ENCODE measurements at regions not wholly inside any gene's neighbourhood (a gene's known extent, or its start where the extent isn't known, plus 50 kb on each side); places are given as distances from the start of the nearest gene placed in this dataset.

- DNase-seq (ENCODE audit: low spot score in 2 of 2): no peak
- intact Hi-C loops (cut with DNase I; ENCODE audit: low total_unique reads): no loop called here
Observed at GRCh38 chr20:58005581-58006345, 222.7 kb downstream of the ANKRD60 start.

GRCh38 chr20:58004900-58005299 lies 223.6 kb downstream of the ANKRD60 start:
- no peak overlapping the region for H3K27ac ChIP-seq
- H3K4me1 ChIP-seq: peaks cover 0 to 5% of the 10 kb centered on the region in 2 donors
- H3K36me3 ChIP-seq: no peaks in the 10 kb centered on the region
- no peak for TF ChIP-seq POLR2A (IDR thresholded peaks at IDR 0.05)
- DNase-seq (ENCODE audit: low spot score in 2 of 2): no peak
- H3K4me3 ChIP-seq: no peak overlapping the region
- intact Hi-C loops (cut with DNase I; ENCODE audit: low total_unique reads): no loop called here
- H3K27me3 ChIP-seq: no peaks in the 10 kb centered on the region
- no peaks in the 10 kb centered on the region for H3K9me3 ChIP-seq

More at GRCh38 chr20:58005581-58006345, 222.7 kb downstream of the ANKRD60 start:
- TF ChIP-seq CTCF (IDR thresholded peaks at IDR 0.05) (no peak), POLR2AphosphoS5 (IDR thresholded peaks at IDR 0.05) (no peak), POLR2A (IDR thresholded peaks at IDR 0.05) (no peak)
- Histone ChIP-seq H3K27me3 (no peaks in the 10 kb centered on the region), H3K4me3 (no peak overlapping the region), H3K27ac (no peak overlapping the region), H3K4me1 (peaks cover 0 to 5% of the 10 kb centered on the region in 2 donors), H3K36me3 (no peaks in the 10 kb centered on the region), H3K9me3 (no peaks in the 10 kb centered on the region)

DNA sequence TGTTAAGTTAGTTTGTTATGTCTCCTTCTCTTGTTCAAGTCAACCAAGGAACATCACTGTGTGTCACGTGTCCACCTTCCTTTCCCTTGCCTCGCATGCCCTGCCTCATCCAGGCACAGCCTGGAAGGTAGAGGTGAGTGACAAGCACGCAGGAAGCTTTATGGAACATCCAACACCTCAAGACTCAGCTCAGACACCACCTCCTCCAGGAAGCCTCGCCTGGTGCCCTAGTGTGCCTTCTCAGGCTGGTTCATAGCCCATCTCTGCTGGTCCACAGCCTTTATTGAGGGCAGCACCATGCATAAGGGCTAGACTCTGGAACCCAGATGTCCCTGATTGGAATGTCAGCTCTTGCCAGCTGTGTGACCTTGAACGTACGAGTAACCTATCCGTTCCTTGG lies 224.3 kb downstream of the ANKRD60 start:
- no peak overlapping the region for H3K27ac ChIP-seq
- H3K4me1 ChIP-seq: peaks cover 0 to 11% of the 10 kb centered on the region in 2 donors
- no peak overlapping the region for H3K4me3 ChIP-seq
- TF ChIP-seq CTCF (IDR thresholded peaks at IDR 0.05): no peak
- no peak for TF ChIP-seq POLR2AphosphoS5 (IDR thresholded peaks at IDR 0.05)
- TF ChIP-seq POLR2A (IDR thresholded peaks at IDR 0.05): no peak
- DNase-seq (ENCODE audit: low spot score in 2 of 2): no peak
- no peaks in the 10 kb centered on the region for H3K9me3 ChIP-seq
- H3K36me3 ChIP-seq: no peaks in the 10 kb centered on the region
- intact Hi-C loops (cut with DNase I; ENCODE audit: low total_unique reads): no loop called here
- no peaks in the 10 kb centered on the region for H3K27me3 ChIP-seq

DNA sequence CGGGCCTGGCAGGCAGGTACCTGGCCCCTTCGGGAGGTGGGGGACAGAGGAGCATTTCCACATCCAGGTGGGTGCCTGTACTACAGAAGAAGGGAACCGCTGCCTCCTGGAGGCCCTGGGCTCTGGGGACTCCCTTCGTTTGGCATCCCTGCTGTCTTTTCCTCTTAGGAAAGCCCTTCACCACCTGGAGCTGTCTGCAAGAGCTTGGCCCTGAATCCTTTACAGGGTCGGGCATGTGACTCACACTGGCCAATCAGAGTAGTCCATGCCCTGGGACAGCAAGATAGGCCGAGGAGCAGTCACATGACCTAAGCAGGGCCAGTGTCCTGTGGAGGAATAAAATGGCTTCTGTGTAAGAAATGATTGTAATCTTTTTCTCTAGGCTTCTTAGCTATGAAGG lies 224.9 kb downstream of the ANKRD60 start:
- H3K4me3 ChIP-seq: no peak overlapping the region
- H3K4me1 ChIP-seq: peaks cover 0 to 14% of the 10 kb centered on the region in 2 donors
- intact Hi-C loops (cut with DNase I; ENCODE audit: low total_unique reads): no loop called here
- no peaks in the 10 kb centered on the region for H3K27me3 ChIP-seq
- H3K9me3 ChIP-seq: no peaks in the 10 kb centered on the region
- no peak for DNase-seq (ENCODE audit: low spot score in 2 of 2)
- H3K36me3 ChIP-seq: no peaks in the 10 kb centered on the region
- no peak for TF ChIP-seq POLR2A (IDR thresholded peaks at IDR 0.05)
- TF ChIP-seq CTCF (IDR thresholded peaks at IDR 0.05): no peak
- TF ChIP-seq POLR2AphosphoS5 (IDR thresholded peaks at IDR 0.05): no peak
- H3K27ac ChIP-seq: no peak overlapping the region

DNA sequence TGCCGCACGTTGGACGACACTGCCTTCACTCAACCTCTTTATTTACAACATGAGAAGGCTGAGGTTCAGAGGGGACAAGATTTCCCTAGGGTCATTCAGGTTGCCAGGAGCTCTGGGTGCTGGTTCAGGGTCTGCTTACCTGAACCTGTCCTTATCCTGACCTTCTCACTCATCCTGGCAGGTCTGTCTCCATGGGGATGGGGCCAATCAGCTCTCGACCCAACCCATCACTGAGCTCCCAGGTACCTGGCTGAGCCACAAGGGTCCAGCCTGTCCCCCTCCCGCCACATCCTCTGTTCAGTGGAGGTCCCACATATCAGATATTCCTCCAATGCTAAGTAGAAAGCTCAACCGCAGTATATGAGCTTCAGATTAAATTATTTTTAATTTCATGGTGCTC lies 225.6 kb downstream of the ANKRD60 start:
- H3K9me3 ChIP-seq: no peaks in the 10 kb centered on the region
- intact Hi-C loops (cut with DNase I; ENCODE audit: low total_unique reads): no loop called here
- H3K4me3 ChIP-seq: no peak overlapping the region
- H3K27me3 ChIP-seq: no peaks in the 10 kb centered on the region
- no peak overlapping the region for H3K27ac ChIP-seq
- no peak for DNase-seq (ENCODE audit: low spot score in 2 of 2)
- no peak for TF ChIP-seq POLR2A (IDR thresholded peaks at IDR 0.05)
- TF ChIP-seq POLR2AphosphoS5 (IDR thresholded peaks at IDR 0.05): no peak
- no peak for TF ChIP-seq CTCF (IDR thresholded peaks at IDR 0.05)
- peaks cover 0 to 14% of the 10 kb centered on the region in 2 donors for H3K4me1 ChIP-seq
- no peaks in the 10 kb centered on the region for H3K36me3 ChIP-seq

All from breast epithelium (tissue), 4 donors.